ENCODE measurements at regions not wholly inside any gene's neighbourhood (a gene's known extent, or its start where the extent isn't known, plus 50 kb on each side); places are given as distances from the start of the nearest gene placed in this dataset.
"Not testable (repeated sequence)": the region's sequence is repeated elsewhere in the genome, so short reads cannot be mapped to it uniquely, and the experiment has no call there.

- not testable (repeated sequence) for TF ChIP-seq CTCF, POLR2A (IDR thresholded peaks at IDR 0.05)
Measured at GRCh38 chr2:3030791-3031190, 346.8 kb downstream of the EIPR1 start.

Data from body of pancreas (tissue), 4 donors.